ENCODE measurements at regions not wholly inside any gene's neighbourhood (a gene's known extent, or its start where the extent isn't known, plus 50 kb on each side); places are given as distances from the start of the nearest gene placed in this dataset.

DNA sequence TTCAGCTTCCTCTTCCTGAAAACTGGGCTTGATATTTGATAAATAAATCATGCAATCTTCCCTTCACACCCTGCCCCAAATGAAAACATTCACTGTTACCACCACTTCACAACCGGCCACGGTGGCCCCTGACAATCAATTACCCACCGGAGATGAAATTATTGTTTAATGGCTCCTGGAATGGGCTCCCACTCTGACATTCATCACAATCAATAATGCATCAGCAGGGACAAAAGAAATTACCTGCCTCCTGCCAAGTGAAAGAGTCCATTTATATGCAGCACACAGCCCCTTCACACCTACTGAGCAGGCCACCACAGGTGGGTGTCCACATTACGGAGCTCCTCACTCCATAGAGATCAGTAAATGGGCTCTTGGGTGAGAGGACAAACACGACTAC, 193.5 kb upstream of the SNX19 start:
- TF ChIP-seq, protein P1, sequence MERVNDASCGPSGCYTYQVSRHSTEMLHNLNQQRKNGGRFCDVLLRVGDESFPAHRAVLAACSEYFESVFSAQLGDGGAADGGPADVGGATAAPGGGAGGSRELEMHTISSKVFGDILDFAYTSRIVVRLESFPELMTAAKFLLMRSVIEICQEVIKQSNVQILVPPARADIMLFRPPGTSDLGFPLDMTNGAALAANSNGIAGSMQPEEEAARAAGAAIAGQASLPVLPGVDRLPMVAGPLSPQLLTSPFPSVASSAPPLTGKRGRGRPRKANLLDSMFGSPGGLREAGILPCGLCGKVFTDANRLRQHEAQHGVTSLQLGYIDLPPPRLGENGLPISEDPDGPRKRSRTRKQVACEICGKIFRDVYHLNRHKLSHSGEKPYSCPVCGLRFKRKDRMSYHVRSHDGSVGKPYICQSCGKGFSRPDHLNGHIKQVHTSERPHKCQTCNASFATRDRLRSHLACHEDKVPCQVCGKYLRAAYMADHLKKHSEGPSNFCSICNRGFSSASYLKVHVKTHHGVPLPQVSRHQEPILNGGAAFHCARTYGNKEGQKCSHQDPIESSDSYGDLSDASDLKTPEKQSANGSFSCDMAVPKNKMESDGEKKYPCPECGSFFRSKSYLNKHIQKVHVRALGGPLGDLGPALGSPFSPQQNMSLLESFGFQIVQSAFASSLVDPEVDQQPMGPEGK (tag by site-specific recombination; IDR thresholded peaks at IDR 0.05), result no peak
- TF ChIP-seq, protein P2, sequence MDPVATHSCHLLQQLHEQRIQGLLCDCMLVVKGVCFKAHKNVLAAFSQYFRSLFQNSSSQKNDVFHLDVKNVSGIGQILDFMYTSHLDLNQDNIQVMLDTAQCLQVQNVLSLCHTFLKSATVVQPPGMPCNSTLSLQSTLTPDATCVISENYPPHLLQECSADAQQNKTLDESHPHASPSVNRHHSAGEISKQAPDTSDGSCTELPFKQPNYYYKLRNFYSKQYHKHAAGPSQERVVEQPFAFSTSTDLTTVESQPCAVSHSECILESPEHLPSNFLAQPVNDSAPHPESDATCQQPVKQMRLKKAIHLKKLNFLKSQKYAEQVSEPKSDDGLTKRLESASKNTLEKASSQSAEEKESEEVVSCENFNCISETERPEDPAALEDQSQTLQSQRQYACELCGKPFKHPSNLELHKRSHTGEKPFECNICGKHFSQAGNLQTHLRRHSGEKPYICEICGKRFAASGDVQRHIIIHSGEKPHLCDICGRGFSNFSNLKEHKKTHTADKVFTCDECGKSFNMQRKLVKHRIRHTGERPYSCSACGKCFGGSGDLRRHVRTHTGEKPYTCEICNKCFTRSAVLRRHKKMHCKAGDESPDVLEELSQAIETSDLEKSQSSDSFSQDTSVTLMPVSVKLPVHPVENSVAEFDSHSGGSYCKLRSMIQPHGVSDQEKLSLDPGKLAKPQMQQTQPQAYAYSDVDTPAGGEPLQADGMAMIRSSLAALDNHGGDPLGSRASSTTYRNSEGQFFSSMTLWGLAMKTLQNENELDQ (tag by site-specific recombination; IDR thresholded peaks at IDR 0.05; ENCODE audit: low read depth), result no peak
- TF ChIP-seq, protein P3, sequence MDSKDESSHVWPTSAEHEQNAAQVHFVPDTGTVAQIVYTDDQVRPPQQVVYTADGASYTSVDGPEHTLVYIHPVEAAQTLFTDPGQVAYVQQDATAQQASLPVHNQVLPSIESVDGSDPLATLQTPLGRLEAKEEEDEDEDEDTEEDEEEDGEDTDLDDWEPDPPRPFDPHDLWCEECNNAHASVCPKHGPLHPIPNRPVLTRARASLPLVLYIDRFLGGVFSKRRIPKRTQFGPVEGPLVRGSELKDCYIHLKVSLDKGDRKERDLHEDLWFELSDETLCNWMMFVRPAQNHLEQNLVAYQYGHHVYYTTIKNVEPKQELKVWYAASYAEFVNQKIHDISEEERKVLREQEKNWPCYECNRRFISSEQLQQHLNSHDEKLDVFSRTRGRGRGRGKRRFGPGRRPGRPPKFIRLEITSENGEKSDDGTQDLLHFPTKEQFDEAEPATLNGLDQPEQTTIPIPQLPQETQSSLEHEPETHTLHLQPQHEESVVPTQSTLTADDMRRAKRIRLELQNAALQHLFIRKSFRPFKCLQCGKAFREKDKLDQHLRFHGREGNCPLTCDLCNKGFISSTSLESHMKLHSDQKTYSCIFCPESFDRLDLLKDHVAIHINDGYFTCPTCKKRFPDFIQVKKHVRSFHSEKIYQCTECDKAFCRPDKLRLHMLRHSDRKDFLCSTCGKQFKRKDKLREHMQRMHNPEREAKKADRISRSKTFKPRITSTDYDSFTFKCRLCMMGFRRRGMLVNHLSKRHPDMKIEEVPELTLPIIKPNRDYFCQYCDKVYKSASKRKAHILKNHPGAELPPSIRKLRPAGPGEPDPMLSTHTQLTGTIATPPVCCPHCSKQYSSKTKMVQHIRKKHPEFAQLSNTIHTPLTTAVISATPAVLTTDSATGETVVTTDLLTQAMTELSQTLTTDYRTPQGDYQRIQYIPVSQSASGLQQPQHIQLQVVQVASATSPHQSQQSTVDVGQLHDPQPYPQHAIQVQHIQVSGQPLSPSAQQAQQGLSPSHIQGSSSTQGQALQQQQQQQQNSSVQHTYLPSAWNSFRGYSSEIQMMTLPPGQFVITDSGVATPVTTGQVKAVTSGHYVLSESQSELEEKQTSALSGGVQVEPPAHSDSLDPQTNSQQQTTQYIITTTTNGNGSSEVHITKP (tag by site-specific recombination; IDR thresholded peaks at IDR 0.05), result no peak
- TF ChIP-seq, protein P4, sequence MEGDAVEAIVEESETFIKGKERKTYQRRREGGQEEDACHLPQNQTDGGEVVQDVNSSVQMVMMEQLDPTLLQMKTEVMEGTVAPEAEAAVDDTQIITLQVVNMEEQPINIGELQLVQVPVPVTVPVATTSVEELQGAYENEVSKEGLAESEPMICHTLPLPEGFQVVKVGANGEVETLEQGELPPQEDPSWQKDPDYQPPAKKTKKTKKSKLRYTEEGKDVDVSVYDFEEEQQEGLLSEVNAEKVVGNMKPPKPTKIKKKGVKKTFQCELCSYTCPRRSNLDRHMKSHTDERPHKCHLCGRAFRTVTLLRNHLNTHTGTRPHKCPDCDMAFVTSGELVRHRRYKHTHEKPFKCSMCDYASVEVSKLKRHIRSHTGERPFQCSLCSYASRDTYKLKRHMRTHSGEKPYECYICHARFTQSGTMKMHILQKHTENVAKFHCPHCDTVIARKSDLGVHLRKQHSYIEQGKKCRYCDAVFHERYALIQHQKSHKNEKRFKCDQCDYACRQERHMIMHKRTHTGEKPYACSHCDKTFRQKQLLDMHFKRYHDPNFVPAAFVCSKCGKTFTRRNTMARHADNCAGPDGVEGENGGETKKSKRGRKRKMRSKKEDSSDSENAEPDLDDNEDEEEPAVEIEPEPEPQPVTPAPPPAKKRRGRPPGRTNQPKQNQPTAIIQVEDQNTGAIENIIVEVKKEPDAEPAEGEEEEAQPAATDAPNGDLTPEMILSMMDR (tag by site-specific recombination; IDR thresholded peaks at IDR 0.05), result no peak
- TF ChIP-seq MZF1 (tag by site-specific recombination; IDR thresholded peaks at IDR 0.05; ENCODE audit: borderline replicate concordance), result no peak
- TF ChIP-seq ZNF138 (tag by site-specific recombination; IDR thresholded peaks at IDR 0.05; ENCODE audit: borderline replicate concordance), result no peak

Measured in HEK293 (cell line).